Skin epidermis (tissue), 12 donors: ENCODE measurements at regions not wholly inside any gene's neighbourhood (a gene's known extent, or its start where the extent isn't known, plus 50 kb on each side); places are given as distances from the start of the nearest gene placed in this dataset.
"Not testable (repeated sequence)": the region's sequence is repeated elsewhere in the genome, so short reads cannot be mapped to it uniquely, and the experiment has no call there.

ENCODE experiments used
- H3K27ac ChIP-seq, 21 experiments: fragments of 200-600 bp; sonication (generic) in 11 of 21; one replicate each; pipeline ENCODE4 v1.5.0; 2020; ENCODE audit warnings: mild to moderate bottlenecking in 3 of 21, inconsistent platforms in 2 of 21, moderate library complexity in 2 of 21
- H3K4me3 ChIP-seq, 7 experiments: fragments of 200-600 bp; sonication (generic) in 2 of 7; one replicate each; pipeline ENCODE4 v1.5.0; 2020; ENCODE audit warnings: inconsistent platforms in 2 of 7, mild to moderate bottlenecking in 2 of 7, moderate library complexity in 1 of 7

DNA sequence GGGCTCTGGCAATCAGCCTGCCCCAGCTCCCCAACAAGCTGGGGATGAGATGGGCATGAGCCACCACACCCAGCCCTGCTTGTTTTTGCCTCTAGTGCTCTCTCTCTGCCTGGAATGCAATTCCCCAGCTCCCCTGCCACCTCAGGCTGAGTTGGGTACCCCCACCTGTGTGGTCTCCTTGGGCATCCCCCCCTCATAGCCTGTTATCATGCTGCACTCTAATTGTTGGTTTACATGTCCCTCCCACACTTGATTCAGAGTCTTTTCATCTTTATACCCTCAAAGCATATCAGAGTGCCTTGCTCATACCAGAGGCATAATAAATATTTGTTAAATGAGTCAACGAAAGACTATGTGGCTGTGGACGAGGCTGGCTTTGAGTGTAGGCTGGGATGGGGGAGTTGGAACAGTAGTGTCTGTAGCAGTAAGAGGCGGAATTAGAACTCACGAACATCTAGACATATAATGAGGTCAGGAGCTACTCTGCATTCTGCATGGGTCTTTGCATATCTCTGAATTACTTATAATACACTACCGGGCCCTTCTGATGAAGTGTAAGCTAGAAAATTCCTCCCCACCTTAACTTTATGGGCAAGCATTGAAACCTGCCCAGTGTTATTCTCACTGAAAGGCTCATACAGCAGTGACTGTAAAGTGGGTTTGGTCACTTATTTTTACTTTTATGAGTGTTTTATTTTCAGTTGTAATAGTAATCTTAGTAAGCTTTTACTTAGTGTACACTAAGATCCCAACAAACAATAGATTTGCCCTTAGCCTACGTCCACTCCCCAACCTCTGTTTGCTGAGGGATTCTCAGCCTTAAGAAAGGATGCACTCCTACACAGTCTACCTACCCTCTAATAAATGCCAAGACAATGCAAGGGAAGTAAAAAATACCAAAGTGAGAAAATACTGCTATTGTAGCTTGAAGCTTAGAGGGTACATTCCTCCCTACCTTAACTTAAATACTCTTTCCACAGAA, 58.7 kb downstream of the EDN1 start:
- H3K27ac ChIP-seq: peak overlapping the region in 1 of 21 experiments; percentile 63
- H3K4me3 ChIP-seq: no peak overlapping the region

- Histone ChIP-seq H3K27ac (no peak overlapping the region), H3K4me3 (no peak overlapping the region)
Measured at GRCh38 chr6:12350644-12351170, 60.5 kb downstream of the EDN1 start.

DNA sequence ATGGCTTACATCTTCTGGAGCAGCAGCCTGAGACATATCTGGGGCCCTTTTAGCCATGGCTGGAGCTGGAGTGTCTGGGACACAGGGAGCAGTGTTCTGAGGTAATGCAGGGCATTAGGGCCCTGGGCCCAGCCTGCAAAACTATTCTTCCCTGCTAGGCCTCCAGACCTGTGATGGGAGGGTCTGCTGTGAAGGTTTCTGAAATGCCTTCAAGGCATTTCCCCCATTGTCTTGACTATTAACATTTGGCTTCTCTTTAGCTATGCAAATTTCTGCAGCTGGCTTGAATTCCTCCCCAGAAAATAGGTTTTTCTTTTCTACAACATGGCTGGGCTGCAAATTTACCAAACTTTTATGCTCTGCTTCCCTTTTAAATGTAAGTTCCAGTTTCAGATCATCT, 61.5 kb downstream of the EDN1 start:
- Histone ChIP-seq H3K4me3 (no peak overlapping the region), H3K27ac (no peak overlapping the region)

DNA sequence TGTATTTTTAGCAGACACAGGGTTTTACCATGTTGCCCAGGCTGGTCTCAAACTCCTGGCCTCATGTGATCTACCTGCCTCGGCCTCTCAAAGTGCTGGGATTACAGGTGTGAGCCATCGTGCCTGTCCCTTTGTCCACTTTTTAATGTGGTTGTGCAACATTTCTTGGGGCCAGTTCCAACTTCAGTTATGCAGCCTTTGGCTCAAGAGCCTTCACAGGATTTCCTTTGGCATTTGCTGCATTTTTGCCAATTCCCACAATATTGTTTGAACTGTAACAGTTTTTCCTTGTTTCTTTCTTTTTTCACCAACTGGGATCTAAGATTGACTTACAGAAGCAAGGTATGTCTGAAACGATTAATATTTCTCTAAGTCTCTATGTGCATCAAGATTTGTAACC, 63.6 kb downstream of the EDN1 start:
- Histone ChIP-seq H3K27ac (peak overlapping the region in 3 of 21 experiments; percentile 28 to 77 (median 52)), H3K4me3 (no peak overlapping the region)

DNA sequence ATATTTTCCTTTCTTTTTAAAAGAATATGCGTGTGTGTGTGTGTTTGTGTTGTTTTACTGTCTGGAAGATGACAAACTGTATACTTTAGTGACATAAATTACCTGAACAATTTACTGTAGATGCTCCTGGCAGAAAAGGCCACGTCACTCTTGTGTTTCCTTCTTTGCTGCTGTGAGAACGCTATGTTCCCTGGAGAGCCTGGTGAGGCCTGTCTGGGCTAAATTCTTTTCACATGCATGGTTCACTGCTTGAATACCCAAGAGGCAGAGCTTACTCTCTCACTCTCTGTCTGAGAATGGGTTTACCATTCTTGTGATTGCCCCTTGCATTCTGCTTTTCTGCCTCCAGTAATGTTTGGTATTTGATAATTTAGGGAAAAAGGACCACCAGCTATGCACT, 64.3 kb downstream of the EDN1 start:
- Histone ChIP-seq H3K27ac (peak overlapping the region in 6 of 21 experiments; percentile 10 to 77 (median 47)), H3K4me3 (no peak overlapping the region)

- peak overlapping the region in 4 of 21 experiments; percentile 31 to 77 (median 64) for H3K27ac ChIP-seq
- H3K4me3 ChIP-seq: no peak overlapping the region
Measured at GRCh38 chr6:12355354-12355753, 65.2 kb downstream of the EDN1 start.

DNA sequence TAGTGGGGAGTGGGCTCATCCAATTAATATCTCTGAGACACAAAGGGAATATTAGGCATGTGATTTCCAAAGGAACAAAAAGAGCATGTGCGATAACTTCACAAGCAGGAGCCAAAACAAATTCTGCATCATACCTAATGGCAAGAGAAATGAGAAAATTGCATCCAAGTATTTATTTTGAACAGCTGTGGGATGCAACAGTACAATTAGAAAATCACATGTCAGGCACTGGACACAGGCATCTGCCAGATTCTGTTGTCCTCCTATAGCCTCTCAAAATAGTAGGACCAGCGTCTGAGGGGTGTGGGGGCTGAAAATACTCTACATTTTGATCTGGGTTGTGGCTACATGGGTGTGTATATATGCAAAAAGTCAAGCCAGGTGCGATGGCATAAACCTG, 66.3 kb downstream of the EDN1 start:
- no peak overlapping the region for H3K4me3 ChIP-seq
- H3K27ac ChIP-seq: peak overlapping the region in 1 of 21 experiments; percentile 77

DNA sequence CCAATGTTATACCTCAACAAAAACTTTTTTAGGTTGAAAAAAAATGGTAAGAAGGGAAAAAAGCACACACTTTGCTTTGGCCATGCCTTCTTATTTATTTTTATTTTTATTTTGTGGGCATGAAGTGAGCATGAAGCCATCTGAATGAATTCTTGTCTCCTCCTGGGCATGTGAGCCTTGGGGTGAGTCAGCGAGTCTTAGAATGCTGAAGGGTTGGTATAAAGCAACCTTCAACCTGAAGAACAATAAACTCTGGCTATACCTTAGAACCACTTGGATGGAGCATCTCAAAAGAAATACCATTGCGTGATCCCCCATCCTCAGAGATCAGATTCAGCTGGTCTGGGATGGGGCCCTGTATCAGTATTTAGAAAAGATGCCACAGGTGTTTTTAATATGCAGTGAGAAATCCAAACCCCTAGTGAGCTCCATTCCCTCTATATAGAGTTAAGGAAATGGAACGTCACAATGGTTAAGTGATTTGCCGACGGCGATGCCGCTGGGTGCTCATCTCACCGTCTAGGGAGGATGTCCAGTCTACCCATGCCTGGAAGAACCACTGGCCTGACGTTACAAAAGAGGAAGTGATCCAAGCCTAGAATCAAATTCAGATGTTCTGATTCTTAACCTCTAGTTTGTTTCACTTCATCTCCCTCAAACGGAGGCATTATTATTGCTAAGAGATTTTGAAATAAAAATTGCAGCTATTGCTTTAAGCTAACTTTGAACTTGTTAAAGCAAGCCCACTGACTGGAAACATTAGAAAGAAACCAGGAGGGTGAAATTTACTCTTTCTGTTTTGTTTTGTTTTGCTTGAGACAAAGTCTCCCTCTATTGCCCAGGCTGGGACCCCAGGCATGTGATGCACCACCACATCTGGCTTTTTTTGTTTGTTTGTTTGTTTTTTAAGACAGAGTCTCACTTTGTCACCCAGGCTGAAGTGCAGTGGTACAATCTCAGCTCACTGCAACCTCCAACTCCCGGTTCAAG, 67.1 kb downstream of the EDN1 start:
- Histone ChIP-seq H3K27ac (peak overlapping the region in 6 of 21 experiments; percentile 5 to 77 (median 18)), H3K4me3 (no peak overlapping the region)

- Histone ChIP-seq H3K27ac (no peak overlapping the region), H3K4me3 (no peak overlapping the region)
Measured at GRCh38 chr6:12359036-12359435, 68.9 kb downstream of the EDN1 start.

DNA sequence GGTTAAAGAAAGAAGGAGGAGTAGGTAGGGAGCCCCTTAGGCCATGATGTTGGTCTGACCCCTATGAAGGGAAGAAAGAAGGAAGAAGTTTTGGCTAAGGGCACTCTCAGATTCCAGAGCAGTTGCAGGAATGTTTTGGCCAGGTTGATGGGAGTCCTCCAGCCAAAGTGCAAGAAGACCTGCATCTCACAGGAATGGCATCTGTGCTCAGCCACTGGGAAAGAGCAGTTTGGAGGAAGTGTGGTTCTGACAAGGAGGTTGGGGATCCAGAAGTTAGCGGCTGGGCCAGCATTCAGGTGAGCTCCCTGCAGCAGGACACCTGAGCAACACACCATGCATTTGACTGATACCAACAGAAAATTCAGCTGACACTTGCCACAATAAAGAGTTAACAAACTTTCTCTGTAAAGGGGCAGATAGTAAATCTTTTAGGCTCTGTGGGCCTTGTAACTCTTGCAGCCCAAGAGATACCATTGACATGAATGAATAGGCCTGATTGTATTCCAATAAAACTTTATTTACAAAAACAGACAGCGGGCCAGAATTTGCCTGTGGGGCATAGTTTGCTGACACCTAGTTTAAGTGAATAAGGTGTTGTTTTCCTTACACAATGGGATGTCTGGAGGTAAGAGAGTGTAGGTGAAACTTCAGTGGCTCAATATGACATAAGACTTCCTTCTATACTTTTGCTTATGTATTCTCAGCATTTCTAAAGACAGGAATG, 71.0 kb downstream of the EDN1 start:
- Histone ChIP-seq H3K27ac (no peak overlapping the region), H3K4me3 (no peak overlapping the region)

- H3K4me3 ChIP-seq, H3K27ac ChIP-seq: not testable (repeated sequence)
Measured at GRCh38 chr6:12363277-12363650, 73.1 kb downstream of the EDN1 start.

DNA sequence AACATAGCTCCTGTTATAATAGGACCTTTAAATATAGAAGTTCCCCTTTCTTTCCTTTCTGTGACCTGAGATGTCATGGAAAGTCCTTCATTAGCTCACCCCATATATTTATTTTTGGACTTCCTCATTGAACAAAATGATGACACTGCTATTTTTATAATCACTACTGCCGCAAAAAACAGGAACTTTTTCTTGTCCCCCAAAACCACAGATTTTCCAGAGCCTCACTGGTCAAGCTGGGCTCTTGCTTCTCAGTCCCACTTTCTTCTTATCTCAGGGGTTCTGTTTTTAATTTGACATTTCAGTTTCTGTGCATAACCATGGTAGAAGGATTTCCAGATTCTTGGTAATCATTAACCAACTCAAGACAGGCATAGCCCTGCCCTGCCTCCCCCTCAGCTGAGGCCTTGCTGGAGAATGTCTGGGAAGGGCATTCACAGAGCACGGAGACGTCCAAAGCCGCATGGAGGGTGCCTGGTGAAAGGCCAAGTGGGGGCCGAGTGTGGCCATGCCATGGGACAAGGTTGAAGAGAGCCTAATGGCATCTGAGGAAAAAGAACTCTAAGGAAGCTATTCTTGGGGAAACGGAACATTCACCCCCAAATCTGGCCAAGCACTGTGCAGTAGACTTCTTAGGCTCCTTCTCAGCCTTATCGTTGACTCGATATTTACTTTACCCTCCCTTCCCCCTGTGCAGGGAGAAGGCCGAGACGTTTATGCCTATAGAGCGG, 73.7 kb downstream of the EDN1 start:
- Histone ChIP-seq H3K4me3 (no peak overlapping the region), H3K27ac (peak overlapping the region in 2 of 21 experiments; percentile 35 to 41)

GRCh38 chr6:12364621-12365020, 74.5 kb downstream of the EDN1 start:
- no peak overlapping the region for H3K4me3 ChIP-seq
- no peak overlapping the region for H3K27ac ChIP-seq

DNA sequence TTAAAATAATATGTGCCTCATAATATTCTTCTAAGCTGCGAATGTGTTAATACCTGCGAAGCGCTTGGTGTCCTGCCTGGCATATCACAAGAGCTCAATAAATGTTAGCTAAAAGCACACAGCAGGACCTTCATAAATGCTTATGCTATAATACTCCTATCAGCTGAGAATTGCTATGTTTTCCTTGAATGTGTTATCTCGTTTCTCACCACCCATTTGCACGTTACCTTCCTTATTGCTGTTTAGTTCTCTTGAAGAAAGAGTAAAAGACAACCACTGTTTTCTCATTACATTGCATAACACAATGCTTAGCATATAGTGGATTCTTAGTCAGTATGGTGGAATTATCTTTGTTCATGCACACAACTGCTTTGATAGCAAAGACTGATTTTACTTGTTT, 76.6 kb downstream of the EDN1 start:
- H3K4me3 ChIP-seq: no peak overlapping the region
- no peak overlapping the region for H3K27ac ChIP-seq

GRCh38 chr6:12367412-12367811, 77.3 kb downstream of the EDN1 start:
- Histone ChIP-seq H3K4me3 (no peak overlapping the region), H3K27ac (no peak overlapping the region)

- Histone ChIP-seq H3K27ac (no peak overlapping the region), H3K4me3 (no peak overlapping the region)
Measured at GRCh38 chr6:12369355-12369754, 79.2 kb downstream of the EDN1 start.

DNA sequence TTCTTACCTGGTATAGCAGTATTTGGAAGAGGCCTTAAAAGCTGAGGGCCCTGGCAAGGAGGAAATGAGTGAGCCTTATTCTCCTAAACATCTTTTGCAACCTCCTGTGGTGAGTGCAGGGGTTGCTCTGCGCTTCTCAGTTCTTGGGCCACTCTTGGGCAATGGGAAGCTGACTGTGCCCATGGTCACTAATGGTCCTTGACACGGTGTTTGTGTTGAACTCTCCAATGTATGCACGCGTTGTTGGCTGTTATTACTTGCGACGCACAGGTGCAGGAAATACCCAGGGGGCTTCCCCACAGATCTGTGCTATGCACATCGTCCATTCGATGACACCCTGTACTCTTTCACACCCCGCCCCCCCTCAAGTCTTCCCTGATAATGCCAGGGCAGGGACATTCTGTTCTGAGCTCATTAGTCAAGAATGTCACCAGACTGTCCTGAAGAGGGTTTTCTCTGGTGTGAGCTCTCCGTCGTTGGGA, 79.7 kb downstream of the EDN1 start:
- Histone ChIP-seq H3K4me3 (no peak overlapping the region), H3K27ac (no peak overlapping the region)

DNA sequence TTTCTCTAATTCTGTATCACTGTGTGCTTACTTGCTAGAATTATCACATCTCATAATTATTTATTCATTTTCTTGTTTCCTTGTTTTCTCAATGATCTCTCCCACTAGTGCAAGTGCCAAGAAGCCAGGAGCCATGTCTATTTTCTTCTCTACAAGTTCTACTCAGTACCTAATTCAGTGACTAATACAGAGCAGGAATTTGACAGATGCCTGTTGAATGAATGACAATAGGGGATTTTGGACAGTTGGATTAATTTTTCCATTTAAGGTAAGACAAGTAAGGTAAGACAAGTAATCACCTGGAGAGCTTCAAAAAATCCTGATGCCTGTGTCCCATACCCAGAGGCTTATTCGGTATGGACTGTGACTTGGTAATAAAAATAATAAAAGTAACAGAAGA, 81.0 kb downstream of the EDN1 start:
- H3K27ac ChIP-seq: no peak overlapping the region
- no peak overlapping the region for H3K4me3 ChIP-seq
